Kidney epithelial cell (primary cell): ENCODE measurements at regions not wholly inside any gene's neighbourhood (a gene's known extent, or its start where the extent isn't known, plus 50 kb on each side); places are given as distances from the start of the nearest gene placed in this dataset.

Experiments
- DNase-seq: peaks from one replicate; pipeline ENCODE4 v3.0.0-alpha.2; 2010; ENCODE audit warnings: low read depth
- H3K27me3 ChIP-seq: 2 replicates; pipeline ENCODE4 v1.6.0; 2011; ENCODE audit warnings: low read length; ENCODE audit not compliant: control insufficient read depth, insufficient read depth
- H3K36me3 ChIP-seq: 2 replicates; pipeline ENCODE4 v1.5.1; 2011; ENCODE audit warnings: low read length; ENCODE audit not compliant: control insufficient read depth, insufficient read depth
- H3K4me3 ChIP-seq: 2 replicates; pipeline ENCODE4 v1.5.1; 2011; ENCODE audit warnings: low read depth, mild to moderate bottlenecking, control low read depth, low read length
- CTCF ChIP-seq: IDR thresholded peaks from 2 replicates; pipeline ENCODE4 v1.5.1; 2011; ENCODE audit warnings: mild to moderate bottlenecking, moderate library complexity, low read length, control low read depth, inconsistent platforms; ENCODE audit not compliant: insufficient read depth, poor library complexity, severe bottlenecking

GRCh38 chr2:126342457-126342856 lies 313.5 kb upstream of the GYPC start:
- TF ChIP-seq CTCF = no peak
- H3K4me3 ChIP-seq = no peak overlapping the region
- DNase-seq = no peak
- no peaks in the 10 kb centered on the region for H3K36me3 ChIP-seq
- no peaks in the 10 kb centered on the region for H3K27me3 ChIP-seq

GRCh38 chr2:126343136-126343535 lies 312.8 kb upstream of the GYPC start:
- DNase-seq = no peak
- no peak for TF ChIP-seq CTCF
- Histone ChIP-seq H3K4me3 (no peak overlapping the region), H3K36me3 (no peaks in the 10 kb centered on the region), H3K27me3 (no peaks in the 10 kb centered on the region)

- Histone ChIP-seq H3K36me3 (no peaks in the 10 kb centered on the region), H3K4me3 (no peak overlapping the region), H3K27me3 (no peaks in the 10 kb centered on the region)
- no peak for DNase-seq
- no peak for TF ChIP-seq CTCF
Observed at GRCh38 chr2:126344493-126344892, 311.5 kb upstream of the GYPC start.

GRCh38 chr2:126345691-126346090 lies 310.3 kb upstream of the GYPC start:
- Histone ChIP-seq H3K27me3 (no peaks in the 10 kb centered on the region), H3K36me3 (no peaks in the 10 kb centered on the region), H3K4me3 (no peak overlapping the region)
- TF ChIP-seq CTCF = no peak
- no peak for DNase-seq

- Histone ChIP-seq H3K4me3 (no peak overlapping the region), H3K27me3 (no peaks in the 10 kb centered on the region), H3K36me3 (no peaks in the 10 kb centered on the region)
- no peak for DNase-seq
- TF ChIP-seq CTCF = no peak
Observed at GRCh38 chr2:126356631-126357030, 299.3 kb upstream of the GYPC start.

- Histone ChIP-seq H3K27me3 (no peaks in the 10 kb centered on the region), H3K36me3 (no peaks in the 10 kb centered on the region), H3K4me3 (no peak overlapping the region)
- no peak for TF ChIP-seq CTCF
- no peak for DNase-seq
Observed at GRCh38 chr2:126358122-126358521, 297.8 kb upstream of the GYPC start.
